GM23338 (cell line): ENCODE measurements at regions not wholly inside any gene's neighbourhood (a gene's known extent, or its start where the extent isn't known, plus 50 kb on each side); places are given as distances from the start of the nearest gene placed in this dataset.

Source experiments
- ATAC-seq: fragments of 200-7000 bp; cut with Tn5 transposase; 3 replicates; pipeline ENCODE4 v1.9.1; 2020
- DNase-seq: peaks from one replicate; pipeline ENCODE4 v3.0.0-alpha.2; 2015; ENCODE audit warnings: low spot score
- H2AFZ ChIP-seq: fragments of 200-600 bp; sonication (generic); 2 replicates; pipeline ENCODE4 v1.8.0; 2016; ENCODE audit warnings: antibody characterized with exemption, mild to moderate bottlenecking, moderate library complexity
- H3F3A ChIP-seq: fragments of 200-600 bp; sonication (generic); replicated peaks from 2 replicates; pipeline ENCODE4 v1.8.0; 2017; ENCODE audit warnings: antibody characterized with exemption, mixed run types, low read depth
- H3K27ac ChIP-seq: fragments of 200-600 bp; sonication (generic); 2 replicates; pipeline ENCODE4 v1.6.1; 2016; ENCODE audit warnings: low read depth
- H3K27me3 ChIP-seq: fragments of 200-600 bp; sonication (generic); 2 replicates; pipeline ENCODE4 v1.8.0; 2016; ENCODE audit warnings: mild to moderate bottlenecking, mixed run types, moderate library complexity; ENCODE audit not compliant: insufficient read depth
- H3K36me3 ChIP-seq: fragments of 200-600 bp; sonication (generic); 2 replicates; pipeline ENCODE4 v1.8.0; 2016; ENCODE audit warnings: mild to moderate bottlenecking; ENCODE audit not compliant: insufficient read depth
- H3K4me1 ChIP-seq: fragments of 200-600 bp; sonication (generic); 2 replicates; pipeline ENCODE4 v1.8.0; 2016; ENCODE audit warnings: mild to moderate bottlenecking, moderate library complexity; ENCODE audit not compliant: insufficient read depth
- H3K4me2 ChIP-seq: fragments of 200-600 bp; sonication (generic); 2 replicates; pipeline ENCODE4 v1.7.1; 2017; ENCODE audit warnings: mixed run types
- H3K4me3 ChIP-seq: fragments of 200-600 bp; sonication (generic); 2 replicates; pipeline ENCODE4 v1.6.1; 2016; ENCODE audit warnings: mixed run types
- H3K79me2 ChIP-seq: fragments of 200-600 bp; sonication (generic); replicated peaks from 2 replicates; pipeline ENCODE4 v1.8.0; 2017; ENCODE audit warnings: mild to moderate bottlenecking; ENCODE audit not compliant: insufficient read depth
- H3K9me2 ChIP-seq: fragments of 200-600 bp; sonication (generic); 2 replicates; pipeline ENCODE4 v1.8.0; 2017; ENCODE audit not compliant: insufficient read depth
- H4K20me1 ChIP-seq: fragments of 200-600 bp; sonication (generic); replicated peaks from 2 replicates; pipeline ENCODE4 v1.8.0; 2017; ENCODE audit warnings: mild to moderate bottlenecking; ENCODE audit not compliant: insufficient read depth
- H3K27ac Mint-ChIP-seq: 2 replicates; pipeline ENCODE4 v1.8.0; 2020; ENCODE audit warnings: inconsistent platforms, mild to moderate bottlenecking, moderate library complexity, mixed read lengths
- H3K27me3 Mint-ChIP-seq: 3 replicates; pipeline ENCODE4 v1.8.0; 2022; ENCODE audit warnings: low read depth, mild to moderate bottlenecking, moderate library complexity, mixed read lengths, inconsistent platforms; ENCODE audit not compliant: insufficient read depth, poor library complexity
- H3K36me3 Mint-ChIP-seq: 3 replicates; pipeline ENCODE4 v1.8.0; 2021; ENCODE audit warnings: low read depth, mild to moderate bottlenecking, inconsistent platforms, moderate library complexity, mixed read lengths
- H3K4me1 Mint-ChIP-seq: 3 replicates; pipeline ENCODE4 v1.8.0; 2020; ENCODE audit warnings: mild to moderate bottlenecking, inconsistent platforms, mixed read lengths
- H3K4me3 Mint-ChIP-seq: 3 replicates; pipeline ENCODE4 v1.8.0; 2021; ENCODE audit warnings: moderate library complexity, mild to moderate bottlenecking, inconsistent platforms, mixed read lengths
- H3K9me3 Mint-ChIP-seq: 3 replicates; pipeline ENCODE4 v1.8.0; 2020; ENCODE audit warnings: moderate library complexity, mild to moderate bottlenecking, inconsistent platforms, mixed read lengths
- EZH2 ChIP-seq: fragments of 200-600 bp; sonication (generic); IDR thresholded peaks from one replicate; pipeline ENCODE4 v1.8.0; 2017; ENCODE audit warnings: antibody characterized with exemption, mild to moderate bottlenecking, low read depth; ENCODE audit not compliant: unreplicated experiment
- EZH2phosphoT487 ChIP-seq: fragments of 200-600 bp; sonication (generic); IDR thresholded peaks from one replicate; pipeline ENCODE4 v1.8.1; 2018; ENCODE audit warnings: antibody characterized with exemption; ENCODE audit not compliant: unreplicated experiment
- NANOG ChIP-seq: IDR thresholded peaks from 2 replicates; pipeline ENCODE4 v1.6.1; 2016; ENCODE audit warnings: antibody characterized with exemption, borderline replicate concordance
- POLR2AphosphoS5 ChIP-seq: IDR thresholded peaks from 2 replicates; pipeline ENCODE4 v1.6.1; 2016; ENCODE audit warnings: antibody characterized with exemption, low read depth
- STAT1 ChIP-seq: IDR thresholded peaks from one replicate; pipeline ENCODE4 v1.6.1; 2016; ENCODE audit warnings: antibody characterized with exemption; ENCODE audit not compliant: unreplicated experiment
- ZNF114 ChIP-seq: fragments of 250-450 bp; sonication (Bioruptor Pico); IDR thresholded peaks from 2 replicates; pipeline ENCODE4 v1.5.0; 2020; ENCODE audit warnings: mild to moderate bottlenecking, moderate library complexity
- ZNF462 ChIP-seq: fragments of 250-450 bp; sonication (Bioruptor Pico); IDR thresholded peaks from 2 replicates; pipeline ENCODE4 v1.5.0; 2020; ENCODE audit warnings: mild to moderate bottlenecking, moderate library complexity
- TF ChIP-seq, protein P1 (sequence below): IDR thresholded peaks from one replicate; pipeline ENCODE4 v1.6.1; 2018; ENCODE audit warnings: antibody characterized with exemption; ENCODE audit not compliant: unreplicated experiment
- TF ChIP-seq, protein P2 (sequence below): IDR thresholded peaks from 2 replicates; pipeline ENCODE4 v1.6.1; 2016; ENCODE audit warnings: antibody characterized with exemption

DNA sequence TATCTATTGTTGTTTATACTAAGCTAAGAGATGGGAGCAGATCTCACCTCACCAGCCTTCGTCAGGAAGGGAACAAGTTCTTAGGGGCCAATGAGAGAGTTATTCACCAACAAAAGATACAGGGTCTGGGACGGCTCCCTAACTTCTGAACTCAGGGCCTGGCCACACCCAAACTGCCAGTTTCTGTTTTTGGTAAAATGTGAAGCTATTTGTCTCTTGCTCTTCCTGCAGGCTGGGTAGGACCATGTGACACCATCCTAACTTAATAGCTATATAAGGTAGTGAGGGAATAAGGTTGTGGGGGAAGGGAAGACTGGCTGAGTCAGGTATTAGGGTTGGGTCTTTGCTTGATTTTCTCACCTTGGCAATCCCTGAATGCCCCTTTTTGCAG is 480.5 kb downstream of the KDM4C start:
- H3K27ac Mint-ChIP-seq: no peak overlapping the region

More for the DNA sequence above, 480.5 kb downstream of the KDM4C start:
- H2AFZ ChIP-seq: no peak overlapping the region
- H4K20me1 ChIP-seq: no peaks in the 10 kb centered on the region
- no peak overlapping the region for H3K4me3 Mint-ChIP-seq
- H3K4me1 ChIP-seq: peaks cover 37% of the 10 kb centered on the region
- no peak for DNase-seq
- H3K36me3 ChIP-seq: no peaks in the 10 kb centered on the region; the same call in 1 of the 2 replicates
- TF ChIP-seq POLR2AphosphoS5 (no peak), EZH2 (no peak), STAT1 (no peak), ZNF462 (CRISPR knock-in tag) (no peak), EZH2phosphoT487 (no peak), NANOG (no peak), ZNF114 (CRISPR knock-in tag) (no peak)
- TF ChIP-seq, protein P1, sequence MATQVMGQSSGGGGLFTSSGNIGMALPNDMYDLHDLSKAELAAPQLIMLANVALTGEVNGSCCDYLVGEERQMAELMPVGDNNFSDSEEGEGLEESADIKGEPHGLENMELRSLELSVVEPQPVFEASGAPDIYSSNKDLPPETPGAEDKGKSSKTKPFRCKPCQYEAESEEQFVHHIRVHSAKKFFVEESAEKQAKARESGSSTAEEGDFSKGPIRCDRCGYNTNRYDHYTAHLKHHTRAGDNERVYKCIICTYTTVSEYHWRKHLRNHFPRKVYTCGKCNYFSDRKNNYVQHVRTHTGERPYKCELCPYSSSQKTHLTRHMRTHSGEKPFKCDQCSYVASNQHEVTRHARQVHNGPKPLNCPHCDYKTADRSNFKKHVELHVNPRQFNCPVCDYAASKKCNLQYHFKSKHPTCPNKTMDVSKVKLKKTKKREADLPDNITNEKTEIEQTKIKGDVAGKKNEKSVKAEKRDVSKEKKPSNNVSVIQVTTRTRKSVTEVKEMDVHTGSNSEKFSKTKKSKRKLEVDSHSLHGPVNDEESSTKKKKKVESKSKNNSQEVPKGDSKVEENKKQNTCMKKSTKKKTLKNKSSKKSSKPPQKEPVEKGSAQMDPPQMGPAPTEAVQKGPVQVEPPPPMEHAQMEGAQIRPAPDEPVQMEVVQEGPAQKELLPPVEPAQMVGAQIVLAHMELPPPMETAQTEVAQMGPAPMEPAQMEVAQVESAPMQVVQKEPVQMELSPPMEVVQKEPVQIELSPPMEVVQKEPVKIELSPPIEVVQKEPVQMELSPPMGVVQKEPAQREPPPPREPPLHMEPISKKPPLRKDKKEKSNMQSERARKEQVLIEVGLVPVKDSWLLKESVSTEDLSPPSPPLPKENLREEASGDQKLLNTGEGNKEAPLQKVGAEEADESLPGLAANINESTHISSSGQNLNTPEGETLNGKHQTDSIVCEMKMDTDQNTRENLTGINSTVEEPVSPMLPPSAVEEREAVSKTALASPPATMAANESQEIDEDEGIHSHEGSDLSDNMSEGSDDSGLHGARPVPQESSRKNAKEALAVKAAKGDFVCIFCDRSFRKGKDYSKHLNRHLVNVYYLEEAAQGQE: no peak
- TF ChIP-seq, protein P2, sequence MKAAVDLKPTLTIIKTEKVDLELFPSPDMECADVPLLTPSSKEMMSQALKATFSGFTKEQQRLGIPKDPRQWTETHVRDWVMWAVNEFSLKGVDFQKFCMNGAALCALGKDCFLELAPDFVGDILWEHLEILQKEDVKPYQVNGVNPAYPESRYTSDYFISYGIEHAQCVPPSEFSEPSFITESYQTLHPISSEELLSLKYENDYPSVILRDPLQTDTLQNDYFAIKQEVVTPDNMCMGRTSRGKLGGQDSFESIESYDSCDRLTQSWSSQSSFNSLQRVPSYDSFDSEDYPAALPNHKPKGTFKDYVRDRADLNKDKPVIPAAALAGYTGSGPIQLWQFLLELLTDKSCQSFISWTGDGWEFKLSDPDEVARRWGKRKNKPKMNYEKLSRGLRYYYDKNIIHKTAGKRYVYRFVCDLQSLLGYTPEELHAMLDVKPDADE: no peak
- no peaks in the 10 kb centered on the region for H3K79me2 ChIP-seq
- peaks cover 11% of the 10 kb centered on the region; the same call in 2 of the 3 replicates for H3K9me3 Mint-ChIP-seq
- H3F3A ChIP-seq: 0 out of 2 replicates have a peak, but pooled peaks cover 4% of the 10 kb centered on the region
- H3K27ac ChIP-seq: no peak overlapping the region
- peaks cover 2% of the 10 kb centered on the region; the same call in 1 of the 2 replicates for H3K9me2 ChIP-seq
- H3K4me1 Mint-ChIP-seq: peaks cover 40% of the 10 kb centered on the region
- H3K4me3 ChIP-seq: no peak overlapping the region
- no peaks in the 10 kb centered on the region for H3K27me3 ChIP-seq
- no peak for ATAC-seq
- peaks cover 6% of the 10 kb centered on the region; the same call in 2 of the 3 replicates for H3K36me3 Mint-ChIP-seq
- no peak overlapping the region for H3K4me2 ChIP-seq
- H3K27me3 Mint-ChIP-seq: peaks cover 15% of the 10 kb centered on the region
